ENCODE measurements at regions not wholly inside any gene's neighbourhood (a gene's known extent, or its start where the extent isn't known, plus 50 kb on each side); places are given as distances from the start of the nearest gene placed in this dataset.

DNA sequence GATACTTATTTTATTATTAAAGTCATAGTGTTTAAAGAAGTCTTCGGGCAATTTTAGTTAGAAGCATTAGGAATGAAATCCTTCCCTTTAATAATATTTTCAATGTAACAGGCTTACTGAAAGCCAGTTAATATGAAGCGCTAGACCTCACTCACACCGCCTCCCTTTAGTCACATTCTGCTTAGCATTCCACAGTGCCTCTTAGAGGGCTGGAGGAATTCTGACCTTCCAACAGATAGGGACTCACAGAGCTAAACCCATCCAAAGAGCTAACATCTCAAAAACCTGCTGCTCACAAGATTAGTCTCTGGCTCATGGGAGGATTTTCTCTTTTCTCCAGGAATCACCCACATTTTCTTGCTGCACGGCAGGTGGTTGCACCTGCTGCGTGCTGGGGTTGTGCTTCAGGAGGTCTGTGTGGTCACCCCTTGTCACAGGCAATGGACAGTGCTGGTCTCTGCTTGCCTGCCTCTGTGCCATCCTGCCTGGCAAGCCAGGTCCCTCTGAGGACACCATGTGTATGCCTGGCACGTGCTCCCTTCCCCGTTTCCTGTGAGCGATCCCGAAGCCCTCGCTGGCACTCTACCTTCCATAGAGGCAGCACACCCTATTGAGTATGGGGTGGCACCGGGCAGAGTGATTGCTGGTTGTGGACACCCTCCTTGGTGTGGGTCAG is 91.8 kb downstream of the KLF6 start:
- DNase-seq (ENCODE audit: low read depth): no peak
- TF ChIP-seq, protein P1, sequence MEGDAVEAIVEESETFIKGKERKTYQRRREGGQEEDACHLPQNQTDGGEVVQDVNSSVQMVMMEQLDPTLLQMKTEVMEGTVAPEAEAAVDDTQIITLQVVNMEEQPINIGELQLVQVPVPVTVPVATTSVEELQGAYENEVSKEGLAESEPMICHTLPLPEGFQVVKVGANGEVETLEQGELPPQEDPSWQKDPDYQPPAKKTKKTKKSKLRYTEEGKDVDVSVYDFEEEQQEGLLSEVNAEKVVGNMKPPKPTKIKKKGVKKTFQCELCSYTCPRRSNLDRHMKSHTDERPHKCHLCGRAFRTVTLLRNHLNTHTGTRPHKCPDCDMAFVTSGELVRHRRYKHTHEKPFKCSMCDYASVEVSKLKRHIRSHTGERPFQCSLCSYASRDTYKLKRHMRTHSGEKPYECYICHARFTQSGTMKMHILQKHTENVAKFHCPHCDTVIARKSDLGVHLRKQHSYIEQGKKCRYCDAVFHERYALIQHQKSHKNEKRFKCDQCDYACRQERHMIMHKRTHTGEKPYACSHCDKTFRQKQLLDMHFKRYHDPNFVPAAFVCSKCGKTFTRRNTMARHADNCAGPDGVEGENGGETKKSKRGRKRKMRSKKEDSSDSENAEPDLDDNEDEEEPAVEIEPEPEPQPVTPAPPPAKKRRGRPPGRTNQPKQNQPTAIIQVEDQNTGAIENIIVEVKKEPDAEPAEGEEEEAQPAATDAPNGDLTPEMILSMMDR (IDR thresholded peaks at IDR 0.05; ENCODE audit: control insufficient read depth, extremely low read depth, insufficient read depth): no peak
- H3K4me3 ChIP-seq (ENCODE audit: low read depth, low read length): no peak overlapping the region

DNA sequence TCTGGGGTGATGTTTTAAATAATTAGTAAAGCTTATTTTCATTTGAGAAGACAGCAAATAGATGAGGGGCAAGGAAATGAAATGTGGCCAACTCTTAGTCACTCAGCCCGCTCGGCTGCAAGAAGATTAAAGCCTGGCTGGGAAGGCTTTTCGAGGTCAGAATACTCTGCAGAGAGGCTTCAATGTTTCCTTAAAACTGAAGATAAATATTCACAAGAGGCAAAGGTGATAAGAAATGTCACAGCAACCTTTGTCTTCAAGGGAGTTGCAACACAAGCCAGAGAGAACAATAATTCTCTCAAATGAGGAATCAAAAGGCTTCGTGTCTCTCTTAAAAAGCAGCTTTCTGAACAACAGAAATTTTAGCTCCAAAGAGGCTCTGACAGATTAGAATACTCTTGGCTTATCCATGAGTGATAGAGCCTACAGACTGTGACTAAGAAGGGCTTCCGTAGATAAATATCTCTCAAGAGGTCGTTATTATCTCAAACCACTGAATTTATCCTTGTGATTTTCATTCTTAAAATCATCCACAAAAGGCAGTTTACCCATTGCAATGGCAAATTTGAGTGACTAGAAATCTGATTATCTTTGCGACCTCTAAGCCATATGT is 92.5 kb downstream of the KLF6 start:
- H3K4me3 ChIP-seq (ENCODE audit: low read depth, low read length): no peak overlapping the region
- no peak for DNase-seq (ENCODE audit: low read depth)
- TF ChIP-seq, protein P1 (IDR thresholded peaks at IDR 0.05; ENCODE audit: control insufficient read depth, extremely low read depth, insufficient read depth): no peak

DNA sequence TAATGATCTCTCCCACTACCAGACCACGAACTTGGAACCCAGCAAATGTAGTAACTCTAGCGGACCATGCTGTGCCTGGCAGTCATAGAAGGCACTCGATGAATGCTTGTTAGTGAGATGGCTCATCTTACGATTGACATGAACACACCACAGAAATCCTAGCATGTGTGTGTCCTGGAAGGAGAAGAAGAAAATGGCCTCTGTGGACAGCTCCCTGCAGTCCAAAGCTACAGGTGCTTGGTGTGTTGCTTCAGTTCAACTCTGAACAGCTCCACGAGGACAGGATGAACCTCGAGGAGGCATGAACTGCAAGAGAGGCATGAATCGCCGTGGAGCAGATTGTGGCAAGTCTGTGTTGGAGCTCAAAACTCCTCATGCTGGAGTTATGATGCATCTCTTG is 93.5 kb downstream of the KLF6 start:
- TF ChIP-seq, protein P1 (IDR thresholded peaks at IDR 0.05; ENCODE audit: control insufficient read depth, extremely low read depth, insufficient read depth): no peak
- no peak overlapping the region for H3K4me3 ChIP-seq (ENCODE audit: low read depth, low read length)
- DNase-seq (ENCODE audit: low read depth): no peak

DNA sequence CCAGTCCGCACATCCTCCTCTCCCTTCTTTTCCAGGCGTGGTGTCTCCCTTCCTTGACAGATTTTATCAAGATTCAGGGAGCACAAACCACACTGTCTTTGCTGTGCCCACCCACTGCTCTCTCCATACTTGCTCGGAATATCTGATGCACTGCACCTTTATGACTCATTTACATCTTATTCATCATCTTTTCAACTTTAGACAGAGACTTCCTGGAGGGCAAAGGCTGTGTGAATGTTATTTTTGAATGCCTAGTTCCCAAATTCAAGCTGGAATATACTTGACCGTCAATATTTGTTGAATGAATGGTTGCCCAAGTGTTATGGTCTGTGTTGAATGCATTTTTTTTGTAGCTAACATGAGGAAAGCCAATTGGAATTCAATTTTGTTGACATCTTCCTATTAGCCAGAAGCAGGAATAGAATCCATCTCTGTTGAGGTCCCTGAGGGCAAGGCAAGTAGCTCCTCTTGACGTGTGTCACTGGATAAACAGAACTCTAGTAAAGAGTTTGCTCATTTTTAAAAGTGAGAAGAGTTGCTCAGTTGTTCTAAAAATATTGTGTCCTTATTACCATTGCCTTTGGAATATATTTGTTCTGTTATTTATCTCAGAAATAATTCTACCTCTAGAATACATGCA is 95.0 kb downstream of the KLF6 start:
- TF ChIP-seq, protein P1 (IDR thresholded peaks at IDR 0.05; ENCODE audit: control insufficient read depth, extremely low read depth, insufficient read depth): no peak
- no peak for DNase-seq (ENCODE audit: low read depth)
- H3K4me3 ChIP-seq (ENCODE audit: low read depth, low read length): no peak overlapping the region

DNA sequence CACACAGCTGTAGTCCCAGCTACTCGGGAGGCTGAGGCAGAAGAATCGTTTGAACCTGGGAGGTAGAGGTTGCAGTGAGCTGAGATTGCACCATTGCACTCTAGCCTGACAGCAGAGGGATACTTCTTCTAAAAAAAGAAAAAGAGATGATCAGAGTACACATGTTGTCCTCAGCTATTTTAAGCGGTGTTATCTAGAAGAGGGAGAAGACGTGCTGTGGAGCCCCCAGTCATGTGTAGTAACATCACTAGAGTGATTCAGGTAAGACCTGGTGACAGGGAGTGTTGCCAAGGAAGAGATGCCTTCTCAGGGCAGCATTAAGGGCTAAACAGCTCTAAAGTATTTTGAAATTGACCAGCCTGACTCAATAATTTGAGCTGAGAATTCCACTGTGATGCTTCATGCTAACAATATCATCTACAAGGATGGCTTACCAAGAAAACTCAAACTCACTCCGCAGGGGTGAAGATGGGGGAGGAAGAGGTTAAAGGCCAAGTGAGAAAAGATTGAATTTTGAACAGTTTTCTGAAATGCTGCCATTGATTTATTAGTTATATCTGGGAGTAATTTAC is 97.4 kb downstream of the KLF6 start:
- no peak overlapping the region for H3K4me3 ChIP-seq (ENCODE audit: low read depth, low read length)
- TF ChIP-seq, protein P1 (IDR thresholded peaks at IDR 0.05; ENCODE audit: control insufficient read depth, extremely low read depth, insufficient read depth): no peak
- no peak for DNase-seq (ENCODE audit: low read depth)

DNA sequence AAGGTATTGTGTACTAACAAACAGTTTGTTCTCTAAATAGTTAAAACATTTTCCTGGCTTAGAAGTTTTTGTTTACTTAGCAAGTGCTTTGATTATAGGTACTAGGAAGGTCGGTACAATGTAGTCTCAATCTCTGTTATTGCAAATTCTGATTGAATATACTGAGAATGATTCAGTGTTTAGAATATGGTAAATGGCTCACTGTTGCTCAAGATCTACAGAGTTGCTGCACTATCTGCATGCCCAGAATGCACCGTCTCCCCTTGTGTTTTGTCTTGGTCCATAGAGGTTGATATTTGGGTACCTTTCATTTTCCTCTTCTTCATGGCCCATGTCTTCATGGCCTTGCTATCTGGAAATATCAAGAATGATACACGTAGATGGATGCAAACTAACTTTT is 99.6 kb downstream of the KLF6 start:
- TF ChIP-seq, protein P1 (IDR thresholded peaks at IDR 0.05; ENCODE audit: control insufficient read depth, extremely low read depth, insufficient read depth): no peak
- DNase-seq (ENCODE audit: low read depth): no peak
- no peak overlapping the region for H3K4me3 ChIP-seq (ENCODE audit: low read depth, low read length)

Data from LNCaP clone FGC (cell line).